ENCODE measurements at regions not wholly inside any gene's neighbourhood (a gene's known extent, or its start where the extent isn't known, plus 50 kb on each side); places are given as distances from the start of the nearest gene placed in this dataset.
A peak's percentile ranks its signal among the peaks of the same experiment; 100 is the strongest.

- no peak overlapping the region for H2BK15ac ChIP-seq (ENCODE audit: low read depth, poor library complexity, severe bottlenecking)
- no peak overlapping the region for H4K8ac ChIP-seq (ENCODE audit: low read length)
- no peaks in the 10 kb centered on the region for H3K36me3 ChIP-seq (ENCODE audit: control insufficient read depth in 1 of 2, insufficient read depth in 2 of 2, low read depth in 1 of 2, low read length in 2 of 2)
- no peak overlapping the region for H4K91ac ChIP-seq (ENCODE audit: low read length)
- no peak overlapping the region for H2AFZ ChIP-seq (ENCODE audit: low read depth, low read length)
- H3K18ac ChIP-seq (ENCODE audit: low read depth in 1 of 2, low read length in 2 of 2), result peak overlapping the region in 1 of 2 experiments; percentile 34
- H3K4me2 ChIP-seq (ENCODE audit: low read length, poor library complexity, severe bottlenecking), result no peak overlapping the region
- H3K4me3 ChIP-seq (ENCODE audit: insufficient read depth in 1 of 2, low read depth in 1 of 2, low read length in 2 of 2), result no peak overlapping the region
- H2BK5ac ChIP-seq (ENCODE audit: low read depth, low read length, poor library complexity, severe bottlenecking), result no peak overlapping the region
- WGBS, result 83% methylated on average over 2 of the region's 3 CpGs
- peaks cover 8 to 14% of the 10 kb centered on the region in 2 experiments for H3K27me3 ChIP-seq (ENCODE audit: control insufficient read depth in 1 of 2, insufficient read depth in 1 of 2, low read length in 2 of 2)
- no peak overlapping the region for H3K4ac ChIP-seq (ENCODE audit: low read depth in 1 of 2, low read length in 2 of 2)
- peak overlapping the region in 1 of 2 experiments; percentile 7 for H3K14ac ChIP-seq (ENCODE audit: low read length in 2 of 2)
- no peak overlapping the region for H3K9ac ChIP-seq (ENCODE audit: low read length)
- H3K4me1 ChIP-seq (ENCODE audit: control insufficient read depth, insufficient read depth, low read depth, low read length), result no peaks in the 10 kb centered on the region
- H2AK5ac ChIP-seq (ENCODE audit: low read length, severe bottlenecking), result no peak overlapping the region
- H3K9me3 ChIP-seq (ENCODE audit: control insufficient read depth, low read length), result no peaks in the 10 kb centered on the region
- no peak for DNase-seq
- H3K79me1 ChIP-seq (replicated peaks; ENCODE audit: low read length, poor library complexity, severe bottlenecking), result no peaks in the 10 kb centered on the region
- H2BK12ac ChIP-seq (ENCODE audit: low read length in 2 of 2), result peak overlapping the region in 1 of 2 experiments; percentile 42
- H2BK120ac ChIP-seq (ENCODE audit: low read depth, low read length), result no peak overlapping the region
- H3K23ac ChIP-seq (ENCODE audit: low read length in 2 of 2), result no peak overlapping the region
- H3K27ac ChIP-seq (ENCODE audit: low read length, poor library complexity, severe bottlenecking), result no peak overlapping the region
Measured at GRCh38 chr9:89765211-89765946, 160.6 kb downstream of the GADD45G start.

GRCh38 chr9:89766991-89767390 lies 162.2 kb downstream of the GADD45G start:
- Histone ChIP-seq H3K9me3 (ENCODE audit: control insufficient read depth, low read length) (no peaks in the 10 kb centered on the region), H3K14ac (ENCODE audit: low read length in 2 of 2) (no peak overlapping the region), H2BK15ac (ENCODE audit: low read depth, poor library complexity, severe bottlenecking) (no peak overlapping the region), H3K27ac (ENCODE audit: low read length, poor library complexity, severe bottlenecking) (no peak overlapping the region), H3K4ac (ENCODE audit: low read depth in 1 of 2, low read length in 2 of 2) (no peak overlapping the region), H3K23ac (ENCODE audit: low read length in 2 of 2) (no peak overlapping the region), H3K79me1 (replicated peaks; ENCODE audit: low read length, poor library complexity, severe bottlenecking) (no peaks in the 10 kb centered on the region), H3K18ac (ENCODE audit: low read depth in 1 of 2, low read length in 2 of 2) (no peak overlapping the region), H3K4me1 (ENCODE audit: control insufficient read depth, insufficient read depth, low read depth, low read length) (no peaks in the 10 kb centered on the region), H2AFZ (ENCODE audit: low read depth, low read length) (no peak overlapping the region), H2BK12ac (ENCODE audit: low read length in 2 of 2) (no peak overlapping the region), H2BK120ac (ENCODE audit: low read depth, low read length) (no peak overlapping the region), H3K27me3 (ENCODE audit: control insufficient read depth in 1 of 2, insufficient read depth in 1 of 2, low read length in 2 of 2) (peaks cover 8 to 17% of the 10 kb centered on the region in 2 experiments), H2AK5ac (ENCODE audit: low read length, severe bottlenecking) (no peak overlapping the region), H3K4me3 (ENCODE audit: insufficient read depth in 1 of 2, low read depth in 1 of 2, low read length in 2 of 2) (no peak overlapping the region), H4K8ac (ENCODE audit: low read length) (no peak overlapping the region), H4K91ac (ENCODE audit: low read length) (no peak overlapping the region), H3K36me3 (ENCODE audit: control insufficient read depth in 1 of 2, insufficient read depth in 2 of 2, low read depth in 1 of 2, low read length in 2 of 2) (no peaks in the 10 kb centered on the region), H3K4me2 (ENCODE audit: low read length, poor library complexity, severe bottlenecking) (no peak overlapping the region), H3K9ac (ENCODE audit: low read length) (no peak overlapping the region), H2BK5ac (ENCODE audit: low read depth, low read length, poor library complexity, severe bottlenecking) (no peak overlapping the region)
- DNase-seq, result peak; percentile 46

GRCh38 chr9:89768051-89768450 lies 163.2 kb downstream of the GADD45G start:
- no peak for DNase-seq
- H2AFZ ChIP-seq (ENCODE audit: low read depth, low read length), result no peak overlapping the region
- no peak overlapping the region for H2BK120ac ChIP-seq (ENCODE audit: low read depth, low read length)
- H3K23ac ChIP-seq (ENCODE audit: low read length in 2 of 2), result no peak overlapping the region
- no peak overlapping the region for H3K14ac ChIP-seq (ENCODE audit: low read length in 2 of 2)
- no peak overlapping the region for H3K4me3 ChIP-seq (ENCODE audit: insufficient read depth in 1 of 2, low read depth in 1 of 2, low read length in 2 of 2)
- no peak overlapping the region for H3K9ac ChIP-seq (ENCODE audit: low read length)
- peaks cover 8 to 20% of the 10 kb centered on the region in 2 experiments for H3K27me3 ChIP-seq (ENCODE audit: control insufficient read depth in 1 of 2, insufficient read depth in 1 of 2, low read length in 2 of 2)
- H3K36me3 ChIP-seq (ENCODE audit: control insufficient read depth in 1 of 2, insufficient read depth in 2 of 2, low read depth in 1 of 2, low read length in 2 of 2), result no peaks in the 10 kb centered on the region
- no peak overlapping the region for H3K4ac ChIP-seq (ENCODE audit: low read depth in 1 of 2, low read length in 2 of 2)
- H3K4me2 ChIP-seq (ENCODE audit: low read length, poor library complexity, severe bottlenecking), result no peak overlapping the region
- 93% methylated on average over 4 of the region's 4 CpGs for WGBS
- no peaks in the 10 kb centered on the region for H3K79me1 ChIP-seq (replicated peaks; ENCODE audit: low read length, poor library complexity, severe bottlenecking)
- H2BK12ac ChIP-seq (ENCODE audit: low read length in 2 of 2), result no peak overlapping the region
- H3K4me1 ChIP-seq (ENCODE audit: control insufficient read depth, insufficient read depth, low read depth, low read length), result peaks cover under 1% of the 10 kb centered on the region
- no peaks in the 10 kb centered on the region for H3K9me3 ChIP-seq (ENCODE audit: control insufficient read depth, low read length)
- H4K91ac ChIP-seq (ENCODE audit: low read length), result no peak overlapping the region
- H4K8ac ChIP-seq (ENCODE audit: low read length), result no peak overlapping the region
- H2BK5ac ChIP-seq (ENCODE audit: low read depth, low read length, poor library complexity, severe bottlenecking), result no peak overlapping the region
- no peak overlapping the region for H2BK15ac ChIP-seq (ENCODE audit: low read depth, poor library complexity, severe bottlenecking)
- H3K27ac ChIP-seq (ENCODE audit: low read length, poor library complexity, severe bottlenecking), result no peak overlapping the region
- H3K18ac ChIP-seq (ENCODE audit: low read depth in 1 of 2, low read length in 2 of 2), result no peak overlapping the region
- no peak overlapping the region for H2AK5ac ChIP-seq (ENCODE audit: low read length, severe bottlenecking)

GRCh38 chr9:89768650-89769071 lies 163.8 kb downstream of the GADD45G start:
- Histone ChIP-seq H3K4me2 (ENCODE audit: low read length, poor library complexity, severe bottlenecking) (no peak overlapping the region), H3K4me3 (ENCODE audit: insufficient read depth in 1 of 2, low read depth in 1 of 2, low read length in 2 of 2) (no peak overlapping the region), H3K79me1 (replicated peaks; ENCODE audit: low read length, poor library complexity, severe bottlenecking) (no peaks in the 10 kb centered on the region), H3K4ac (ENCODE audit: low read depth in 1 of 2, low read length in 2 of 2) (no peak overlapping the region), H3K27me3 (ENCODE audit: control insufficient read depth in 1 of 2, insufficient read depth in 1 of 2, low read length in 2 of 2) (peaks cover 5 to 20% of the 10 kb centered on the region in 2 experiments), H3K4me1 (ENCODE audit: control insufficient read depth, insufficient read depth, low read depth, low read length) (peaks cover 2% of the 10 kb centered on the region), H2BK15ac (ENCODE audit: low read depth, poor library complexity, severe bottlenecking) (no peak overlapping the region), H2BK12ac (ENCODE audit: low read length in 2 of 2) (no peak overlapping the region), H2BK5ac (ENCODE audit: low read depth, low read length, poor library complexity, severe bottlenecking) (no peak overlapping the region), H3K36me3 (ENCODE audit: control insufficient read depth in 1 of 2, insufficient read depth in 2 of 2, low read depth in 1 of 2, low read length in 2 of 2) (no peaks in the 10 kb centered on the region), H4K8ac (ENCODE audit: low read length) (no peak overlapping the region), H4K91ac (ENCODE audit: low read length) (no peak overlapping the region), H2AFZ (ENCODE audit: low read depth, low read length) (no peak overlapping the region), H3K27ac (ENCODE audit: low read length, poor library complexity, severe bottlenecking) (no peak overlapping the region), H3K9ac (ENCODE audit: low read length) (no peak overlapping the region), H3K14ac (ENCODE audit: low read length in 2 of 2) (no peak overlapping the region), H3K23ac (ENCODE audit: low read length in 2 of 2) (no peak overlapping the region), H2AK5ac (ENCODE audit: low read length, severe bottlenecking) (no peak overlapping the region), H3K9me3 (ENCODE audit: control insufficient read depth, low read length) (no peaks in the 10 kb centered on the region), H3K18ac (ENCODE audit: low read depth in 1 of 2, low read length in 2 of 2) (no peak overlapping the region), H2BK120ac (ENCODE audit: low read depth, low read length) (no peak overlapping the region)
- 90% methylated on average over 6 of the region's 7 CpGs for WGBS
- no peak for DNase-seq
